ENCODE measurements at regions not wholly inside any gene's neighbourhood (a gene's known extent, or its start where the extent isn't known, plus 50 kb on each side); places are given as distances from the start of the nearest gene placed in this dataset.

- TF ChIP-seq, protein P1, sequence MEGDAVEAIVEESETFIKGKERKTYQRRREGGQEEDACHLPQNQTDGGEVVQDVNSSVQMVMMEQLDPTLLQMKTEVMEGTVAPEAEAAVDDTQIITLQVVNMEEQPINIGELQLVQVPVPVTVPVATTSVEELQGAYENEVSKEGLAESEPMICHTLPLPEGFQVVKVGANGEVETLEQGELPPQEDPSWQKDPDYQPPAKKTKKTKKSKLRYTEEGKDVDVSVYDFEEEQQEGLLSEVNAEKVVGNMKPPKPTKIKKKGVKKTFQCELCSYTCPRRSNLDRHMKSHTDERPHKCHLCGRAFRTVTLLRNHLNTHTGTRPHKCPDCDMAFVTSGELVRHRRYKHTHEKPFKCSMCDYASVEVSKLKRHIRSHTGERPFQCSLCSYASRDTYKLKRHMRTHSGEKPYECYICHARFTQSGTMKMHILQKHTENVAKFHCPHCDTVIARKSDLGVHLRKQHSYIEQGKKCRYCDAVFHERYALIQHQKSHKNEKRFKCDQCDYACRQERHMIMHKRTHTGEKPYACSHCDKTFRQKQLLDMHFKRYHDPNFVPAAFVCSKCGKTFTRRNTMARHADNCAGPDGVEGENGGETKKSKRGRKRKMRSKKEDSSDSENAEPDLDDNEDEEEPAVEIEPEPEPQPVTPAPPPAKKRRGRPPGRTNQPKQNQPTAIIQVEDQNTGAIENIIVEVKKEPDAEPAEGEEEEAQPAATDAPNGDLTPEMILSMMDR (conservative IDR thresholded peaks at IDR 0.05; ENCODE audit: low read depth, low read length): no peak
- TF ChIP-seq EZH2 (IDR thresholded peaks at IDR 0.05; ENCODE audit: low read length, unreplicated experiment) (no peak), EZH2phosphoT487 (IDR thresholded peaks at IDR 0.05; ENCODE audit: borderline replicate concordance, low read length) (no peak)
Measured at GRCh38 chr10:83492004-83492403, 647.3 kb upstream of the GHITM start.

Data from PC-3 (cell line).